Fibroblast of pulmonary artery (primary cell): ENCODE measurements at regions not wholly inside any gene's neighbourhood (a gene's known extent, or its start where the extent isn't known, plus 50 kb on each side); places are given as distances from the start of the nearest gene placed in this dataset.

ENCODE experiments used
- DNase-seq: peaks from one replicate; pipeline ENCODE4 v3.0.0-alpha.2; 2010; ENCODE audit warnings: low read depth
- H3K4me3 ChIP-seq: replicated peaks from 2 replicates; pipeline ENCODE4 v1.5.1; 2011; ENCODE audit warnings: low read depth, mild to moderate bottlenecking, control low read depth, low read length, moderate library complexity
- CTCF ChIP-seq: IDR thresholded peaks from 2 replicates; pipeline ENCODE4 v1.5.1; 2011; ENCODE audit warnings: mild to moderate bottlenecking, control low read depth, low read length, inconsistent platforms; ENCODE audit errors: missing control alignments

- no peak for DNase-seq
- no peak overlapping the region for H3K4me3 ChIP-seq
- no peak for TF ChIP-seq CTCF
Observed at GRCh38 chr5:83839256-83839655, 118.6 kb upstream of the HAPLN1 start.

GRCh38 chr5:83837265-83837907, 116.7 kb upstream of the HAPLN1 start:
- no peak for DNase-seq
- no peak overlapping the region for H3K4me3 ChIP-seq
- TF ChIP-seq CTCF, result no peak

GRCh38 chr5:83834306-83834705, 113.7 kb upstream of the HAPLN1 start:
- no peak for TF ChIP-seq CTCF
- H3K4me3 ChIP-seq, result no peak overlapping the region
- no peak for DNase-seq

GRCh38 chr5:83831834-83832233, 111.2 kb upstream of the HAPLN1 start:
- DNase-seq, result no peak
- no peak for TF ChIP-seq CTCF
- H3K4me3 ChIP-seq, result no peak overlapping the region

- no peak overlapping the region for H3K4me3 ChIP-seq
- peak; percentile 92 for DNase-seq
- no peak for TF ChIP-seq CTCF
Observed at GRCh38 chr5:83827111-83827557, 106.5 kb upstream of the HAPLN1 start.

DNA sequence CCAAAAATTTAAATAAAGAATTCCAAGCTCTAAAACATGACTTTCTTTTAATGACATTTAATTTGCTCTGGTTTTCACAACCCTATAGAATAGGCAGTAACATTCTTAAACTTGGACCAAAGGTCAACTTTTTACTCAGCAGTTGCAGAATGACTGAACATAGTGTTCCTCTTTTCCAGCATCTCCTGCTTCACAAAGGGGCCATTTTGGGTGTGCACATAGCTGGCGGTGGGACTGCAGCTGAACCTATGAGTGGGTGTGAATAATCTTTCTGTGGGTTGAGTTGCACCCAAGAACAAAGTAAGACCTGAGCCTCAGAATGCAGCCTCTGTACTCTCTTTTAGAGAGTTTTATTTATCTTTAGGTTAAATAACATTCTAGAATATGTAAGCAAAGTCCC, 96.9 kb upstream of the HAPLN1 start:
- no peak overlapping the region for H3K4me3 ChIP-seq
- no peak for DNase-seq
- TF ChIP-seq CTCF, result no peak

DNA sequence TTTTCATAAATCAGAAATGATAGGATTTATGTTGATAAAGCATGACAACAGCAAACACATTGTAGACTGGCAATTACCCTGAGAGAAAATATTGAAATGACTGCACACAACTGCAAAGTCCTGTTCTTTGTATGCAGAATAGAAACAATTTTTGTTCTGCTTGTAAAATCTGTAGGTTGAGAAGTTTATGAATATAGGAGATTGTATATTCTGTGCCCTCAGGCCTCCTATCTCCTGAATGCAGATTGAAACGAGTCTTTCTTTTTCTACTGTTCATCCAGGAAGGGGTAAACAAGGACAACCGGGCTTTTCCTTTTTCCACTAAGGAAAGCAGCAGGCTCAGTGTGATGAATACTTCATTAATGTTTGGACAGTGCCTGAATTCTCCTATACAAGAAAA, 95.0 kb upstream of the HAPLN1 start:
- DNase-seq, result no peak
- TF ChIP-seq CTCF, result no peak
- no peak overlapping the region for H3K4me3 ChIP-seq
